HG03103 (cell line): ENCODE measurements at regions not wholly inside any gene's neighbourhood (a gene's known extent, or its start where the extent isn't known, plus 50 kb on each side); places are given as distances from the start of the nearest gene placed in this dataset.
"Not testable (repeated sequence)": the region's sequence is repeated elsewhere in the genome, so short reads cannot be mapped to it uniquely, and the experiment has no call there.

ENCODE experiments used
- ATAC-seq: cut with Tn5 transposase; IDR thresholded peaks from one replicate; pipeline ENCODE4 v1.9.1; 2021; ENCODE audit warnings: low read depth; ENCODE audit not compliant: unreplicated experiment

- no peak for ATAC-seq
Measured at GRCh38 chr20:11976966-11977365, 59.3 kb downstream of the BTBD3 start.

DNA sequence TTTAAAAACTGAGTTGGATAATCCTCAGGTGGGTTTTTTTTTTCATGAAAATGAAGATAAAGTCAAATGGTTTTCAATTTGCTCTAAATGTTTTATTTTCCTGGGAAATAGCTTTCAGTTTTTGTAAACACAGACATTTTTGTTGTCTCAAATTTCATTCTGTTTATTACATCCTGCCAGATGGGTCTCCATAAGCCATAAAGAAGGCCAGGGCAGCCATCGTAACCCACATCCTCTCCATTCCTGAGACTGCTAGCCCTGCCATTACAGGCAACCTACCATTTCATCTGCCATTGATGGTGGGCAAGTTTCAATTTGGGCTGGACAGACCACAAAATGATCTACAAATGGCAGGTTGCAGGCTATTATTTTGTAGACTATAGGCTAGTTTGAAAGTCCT lies 60.8 kb downstream of the BTBD3 start:
- no peak for ATAC-seq

DNA sequence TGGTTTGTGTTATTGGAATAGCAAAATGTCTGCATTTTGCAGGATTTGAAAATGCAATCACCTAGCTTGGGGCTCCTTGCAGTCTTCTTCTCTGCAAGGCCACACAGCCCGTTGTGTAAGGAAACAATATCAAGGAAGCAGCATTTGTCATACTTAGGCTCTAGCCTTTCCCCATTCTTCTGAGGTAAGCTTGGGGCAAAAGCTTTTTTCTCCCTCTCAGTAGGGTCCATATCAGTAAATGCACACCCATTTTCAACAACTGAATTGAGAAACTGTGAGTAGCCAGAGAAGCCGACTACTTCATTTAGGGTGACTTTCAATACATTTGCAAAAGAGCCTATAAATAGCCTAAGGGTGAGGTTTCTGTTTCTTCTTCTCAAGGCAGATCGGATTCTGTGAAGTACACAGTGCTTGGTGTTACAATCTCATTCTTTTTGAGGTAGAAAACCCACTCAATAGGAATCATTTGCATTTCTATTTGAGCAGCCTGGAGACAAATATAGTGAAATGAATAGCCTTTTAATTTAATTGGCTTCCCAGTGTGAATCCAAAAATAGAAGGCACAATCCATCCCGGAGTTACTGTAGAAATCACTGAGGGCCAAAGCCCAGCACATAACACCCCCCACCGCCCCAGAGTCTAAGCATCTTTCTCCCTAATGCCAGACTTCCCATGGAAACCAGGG lies 61.8 kb downstream of the BTBD3 start:
- no peak for ATAC-seq

- no peak for ATAC-seq
Measured at GRCh38 chr20:11980263-11980662, 62.6 kb downstream of the BTBD3 start.

- no peak for ATAC-seq
Measured at GRCh38 chr20:11981366-11981947, 63.8 kb downstream of the BTBD3 start.

DNA sequence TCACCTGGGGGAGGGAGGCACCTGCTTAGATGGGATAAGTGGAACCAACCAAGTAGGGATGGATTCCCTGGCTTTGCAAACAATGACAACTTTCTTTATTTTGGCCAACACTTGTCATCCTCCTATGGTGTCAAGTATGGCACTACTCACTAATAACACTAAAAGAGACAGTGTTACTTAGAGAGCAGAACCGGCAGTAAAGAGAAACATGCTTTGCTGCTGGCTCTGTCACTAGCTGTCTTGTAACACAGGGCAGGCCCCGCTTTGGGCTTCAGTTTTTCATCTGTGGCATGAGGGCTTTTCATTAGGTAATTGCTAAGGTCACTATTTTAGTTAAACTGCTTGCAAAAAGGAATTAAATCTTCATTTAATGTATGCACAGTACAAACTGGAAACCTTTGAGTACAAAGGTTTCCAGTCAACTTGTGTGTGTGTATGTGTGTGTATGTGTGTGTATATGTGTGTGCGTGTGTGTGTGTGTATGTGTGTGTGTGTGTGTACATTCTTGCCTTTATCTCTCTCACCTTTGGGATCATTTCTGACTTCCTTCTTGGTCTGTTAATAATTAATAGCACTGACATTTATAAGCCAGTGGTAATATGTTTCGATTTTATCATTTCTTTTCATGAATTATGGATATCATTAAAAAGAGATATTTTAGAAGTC lies 64.7 kb downstream of the BTBD3 start:
- ATAC-seq: no peak

GRCh38 chr20:11982955-11983470 lies 65.3 kb downstream of the BTBD3 start:
- ATAC-seq: no peak

GRCh38 chr20:11986954-11987353 lies 69.3 kb downstream of the BTBD3 start:
- no peak for ATAC-seq

DNA sequence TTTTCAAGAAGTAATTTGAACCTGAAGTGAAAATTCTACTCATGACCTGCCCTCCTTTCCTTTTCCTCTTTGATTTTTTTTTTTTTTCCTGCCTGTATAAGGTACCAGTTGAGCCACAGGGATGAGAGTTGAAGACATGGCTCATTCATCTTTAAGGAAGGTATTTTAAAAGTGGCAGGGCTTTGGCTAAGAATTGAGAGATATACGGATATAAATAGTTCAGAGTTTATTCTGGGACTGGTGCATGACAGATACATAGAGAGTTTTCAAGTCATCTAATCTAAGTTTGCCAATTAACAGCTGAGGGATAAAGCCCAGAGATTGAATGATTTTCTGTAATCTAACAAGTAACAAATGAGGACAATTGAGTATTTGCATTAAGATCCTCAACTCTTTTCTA lies 69.8 kb downstream of the BTBD3 start:
- ATAC-seq: no peak

GRCh38 chr20:11989018-11989771 lies 71.5 kb downstream of the BTBD3 start:
- no peak for ATAC-seq

DNA sequence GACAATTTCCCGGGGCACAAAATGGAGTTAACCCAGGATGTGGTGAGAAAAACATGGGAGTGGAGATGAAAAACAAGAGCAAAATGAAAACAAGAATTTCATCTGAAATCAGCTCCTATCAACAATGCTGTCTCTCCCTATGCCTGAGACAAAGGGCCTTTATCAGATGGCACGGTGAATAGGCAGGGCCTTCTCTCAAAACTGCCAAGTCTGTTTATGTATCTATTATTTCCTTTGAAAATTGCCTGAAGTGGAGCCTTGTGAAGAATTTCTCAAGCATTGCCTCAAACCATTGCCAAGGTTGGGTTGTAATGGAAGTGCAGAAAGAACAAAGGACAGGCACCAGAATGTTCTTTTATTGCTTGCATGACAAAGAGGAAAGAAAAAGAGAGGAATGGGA lies 74.7 kb downstream of the BTBD3 start:
- no peak for ATAC-seq

GRCh38 chr20:11993886-11994461 lies 76.3 kb downstream of the BTBD3 start:
- ATAC-seq: no peak

GRCh38 chr20:11995805-11996567 lies 78.3 kb downstream of the BTBD3 start:
- no peak for ATAC-seq

- not testable (repeated sequence) for ATAC-seq
Measured at GRCh38 chr20:12004776-12005175, 87.1 kb downstream of the BTBD3 start.

DNA sequence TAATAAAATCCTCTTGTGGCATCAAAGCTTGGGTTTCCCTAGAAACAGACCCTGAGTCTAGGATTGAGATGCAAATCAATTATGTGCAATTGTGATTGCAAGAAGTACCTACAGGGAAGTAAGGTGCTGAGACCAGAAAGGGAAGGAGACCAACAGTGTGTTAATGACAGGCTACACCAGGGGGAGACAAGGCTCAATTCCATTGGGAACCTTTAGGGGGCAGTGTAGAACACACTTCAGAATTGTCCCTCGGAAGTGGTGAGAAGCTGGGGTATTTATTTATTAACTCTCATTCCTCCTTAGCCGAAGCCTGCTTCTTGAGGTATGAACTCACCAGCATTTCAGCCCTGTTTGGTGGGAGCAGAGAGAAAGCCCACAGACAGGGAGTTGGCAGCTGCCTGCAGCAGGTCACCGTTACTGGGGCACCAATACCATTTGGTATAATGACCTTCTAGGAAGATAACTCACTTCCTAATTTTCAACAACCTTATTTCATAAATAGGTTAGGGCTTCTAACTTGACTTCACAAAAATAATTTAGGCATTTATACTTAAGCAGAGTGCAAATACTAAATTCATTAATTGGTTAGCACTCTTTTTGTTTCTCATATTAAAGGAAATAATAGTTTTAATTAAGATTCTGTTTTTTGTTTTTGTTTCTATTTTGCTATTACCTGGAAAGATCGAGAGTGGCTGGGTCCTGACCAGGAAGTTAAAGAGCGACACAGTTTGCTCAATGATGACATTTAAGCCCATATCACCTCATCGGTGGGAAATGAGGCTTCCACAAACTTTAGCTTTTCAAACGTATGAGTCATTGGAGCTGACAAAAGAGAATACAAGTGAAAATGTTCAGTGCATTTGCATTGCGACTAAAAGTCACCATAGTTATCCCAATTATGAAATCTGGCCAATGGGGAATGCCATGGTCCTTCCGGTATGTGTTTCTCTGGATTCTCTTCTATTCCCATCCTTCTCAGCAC lies 94.8 kb downstream of the BTBD3 start:
- ATAC-seq: no peak

DNA sequence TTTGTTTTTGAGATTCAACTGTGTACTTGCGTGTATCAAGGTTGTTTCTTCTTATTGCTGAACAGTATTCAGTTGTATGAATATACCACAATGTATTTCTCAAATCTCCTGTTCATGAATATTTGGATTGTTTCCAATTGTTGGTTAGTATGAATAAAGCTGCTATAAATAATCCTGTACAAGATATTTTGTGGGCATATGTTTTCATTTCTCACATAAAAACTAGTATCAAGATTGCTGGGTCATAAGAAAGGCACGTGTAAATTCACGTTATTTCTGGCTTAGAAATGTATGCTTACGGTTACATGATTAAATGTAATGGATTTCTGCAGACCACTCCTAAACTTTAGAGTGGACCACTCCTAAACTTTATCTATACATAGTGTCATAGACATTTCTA lies 96.6 kb downstream of the BTBD3 start:
- ATAC-seq: no peak

GRCh38 chr20:12014736-12015135 lies 97.0 kb downstream of the BTBD3 start:
- no peak for ATAC-seq

DNA sequence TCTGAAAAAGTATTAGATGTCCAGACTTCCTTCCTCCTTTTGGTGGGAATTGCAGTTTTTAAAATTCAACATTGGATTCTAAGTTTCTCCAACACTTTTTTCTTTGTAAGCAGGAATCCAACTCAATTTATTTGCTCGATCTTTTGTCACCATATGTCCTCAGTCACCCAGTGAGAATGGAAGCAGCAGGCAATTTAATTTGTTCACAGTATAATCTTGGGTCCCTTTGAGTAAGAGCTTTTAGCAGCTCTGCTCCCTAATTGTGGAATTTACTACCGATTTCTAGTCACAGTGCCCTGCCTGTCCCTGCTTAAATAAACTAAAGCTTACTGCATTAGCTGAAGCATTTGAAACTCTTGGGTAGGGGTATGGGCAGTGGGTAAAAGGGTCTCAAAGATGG lies 98.6 kb downstream of the BTBD3 start:
- no peak for ATAC-seq

GRCh38 chr20:12019715-12020114 lies 102.0 kb downstream of the BTBD3 start:
- ATAC-seq: no peak
